Neutrophil (primary cell): ENCODE measurements at regions not wholly inside any gene's neighbourhood (a gene's known extent, or its start where the extent isn't known, plus 50 kb on each side); places are given as distances from the start of the nearest gene placed in this dataset.
"Not testable (repeated sequence)": the region's sequence is repeated elsewhere in the genome, so short reads cannot be mapped to it uniquely, and the experiment has no call there.

Experiments
- H3K27ac ChIP-seq: fragments of 200-600 bp; sonication (generic); 2 replicates; pipeline ENCODE4 v1.5.1; 2016; ENCODE audit warnings: mild to moderate bottlenecking, moderate library complexity
- H3K27me3 ChIP-seq: fragments of 200-600 bp; sonication (generic); 2 replicates; pipeline ENCODE4 v1.6.0; 2016; ENCODE audit warnings: mild to moderate bottlenecking
- H3K36me3 ChIP-seq: fragments of 200-600 bp; sonication (generic); 2 replicates; pipeline ENCODE4 v1.5.1; 2017
- H3K4me1 ChIP-seq, 2 experiments: fragments of 200-600 bp in 1 of 2; sonication (generic) in 1 of 2; 1 replicate in 1 of 2; 2 replicates in 1 of 2; pipeline versions ENCODE4 v1.5.1 to v1.6.1; 2013 to 2016; ENCODE audit warnings: low read depth in 1 of 2, low read length in 1 of 2, mild to moderate bottlenecking in 1 of 2, moderate library complexity in 1 of 2; ENCODE audit not compliant: control insufficient read depth in 1 of 2, insufficient read depth in 1 of 2
- H3K4me3 ChIP-seq, 2 experiments: fragments of 200-600 bp in 1 of 2; sonication (generic) in 1 of 2; 1 replicate in 1 of 2; 2 replicates in 1 of 2; pipeline ENCODE4 v1.5.1; 2013 to 2016; ENCODE audit warnings: low read depth in 1 of 2, low read length in 1 of 2, mild to moderate bottlenecking in 1 of 2, moderate library complexity in 1 of 2
- H3K9me3 ChIP-seq: fragments of 200-600 bp; sonication (generic); 2 replicates; pipeline ENCODE4 v1.5.1; 2016
- TF ChIP-seq, protein P1 (sequence below): fragments of 200-600 bp; sonication (generic); IDR thresholded peaks from 2 replicates; pipeline ENCODE4 v1.5.1; 2016; ENCODE audit warnings: antibody characterized with exemption

DNA sequence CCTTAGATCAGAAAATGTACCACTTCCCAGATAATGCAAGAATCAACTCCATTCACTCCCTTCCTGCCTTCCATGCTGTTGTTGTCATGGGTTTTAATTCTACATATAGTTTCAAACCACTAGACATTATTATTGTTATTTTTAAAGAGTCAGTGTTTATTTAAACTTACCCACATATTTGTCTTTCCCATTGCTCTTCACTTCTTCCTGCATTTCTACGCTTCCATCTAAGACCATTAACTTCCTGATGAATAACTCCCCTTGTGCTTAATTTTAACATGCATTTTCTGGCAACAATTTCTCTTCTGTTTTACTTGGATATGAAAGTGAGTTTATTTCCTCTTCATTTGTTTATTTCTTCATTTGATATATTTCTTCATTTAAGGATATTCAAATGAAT, 127.1 kb upstream of the FHIT start:
- TF ChIP-seq, protein P1, sequence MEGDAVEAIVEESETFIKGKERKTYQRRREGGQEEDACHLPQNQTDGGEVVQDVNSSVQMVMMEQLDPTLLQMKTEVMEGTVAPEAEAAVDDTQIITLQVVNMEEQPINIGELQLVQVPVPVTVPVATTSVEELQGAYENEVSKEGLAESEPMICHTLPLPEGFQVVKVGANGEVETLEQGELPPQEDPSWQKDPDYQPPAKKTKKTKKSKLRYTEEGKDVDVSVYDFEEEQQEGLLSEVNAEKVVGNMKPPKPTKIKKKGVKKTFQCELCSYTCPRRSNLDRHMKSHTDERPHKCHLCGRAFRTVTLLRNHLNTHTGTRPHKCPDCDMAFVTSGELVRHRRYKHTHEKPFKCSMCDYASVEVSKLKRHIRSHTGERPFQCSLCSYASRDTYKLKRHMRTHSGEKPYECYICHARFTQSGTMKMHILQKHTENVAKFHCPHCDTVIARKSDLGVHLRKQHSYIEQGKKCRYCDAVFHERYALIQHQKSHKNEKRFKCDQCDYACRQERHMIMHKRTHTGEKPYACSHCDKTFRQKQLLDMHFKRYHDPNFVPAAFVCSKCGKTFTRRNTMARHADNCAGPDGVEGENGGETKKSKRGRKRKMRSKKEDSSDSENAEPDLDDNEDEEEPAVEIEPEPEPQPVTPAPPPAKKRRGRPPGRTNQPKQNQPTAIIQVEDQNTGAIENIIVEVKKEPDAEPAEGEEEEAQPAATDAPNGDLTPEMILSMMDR, result no peak
- Histone ChIP-seq H3K4me1 (no peaks in the 10 kb centered on the region), H3K4me3 (no peak overlapping the region), H3K27ac (no peak overlapping the region), H3K27me3 (no peaks in the 10 kb centered on the region), H3K36me3 (no peaks in the 10 kb centered on the region), H3K9me3 (no peaks in the 10 kb centered on the region)

DNA sequence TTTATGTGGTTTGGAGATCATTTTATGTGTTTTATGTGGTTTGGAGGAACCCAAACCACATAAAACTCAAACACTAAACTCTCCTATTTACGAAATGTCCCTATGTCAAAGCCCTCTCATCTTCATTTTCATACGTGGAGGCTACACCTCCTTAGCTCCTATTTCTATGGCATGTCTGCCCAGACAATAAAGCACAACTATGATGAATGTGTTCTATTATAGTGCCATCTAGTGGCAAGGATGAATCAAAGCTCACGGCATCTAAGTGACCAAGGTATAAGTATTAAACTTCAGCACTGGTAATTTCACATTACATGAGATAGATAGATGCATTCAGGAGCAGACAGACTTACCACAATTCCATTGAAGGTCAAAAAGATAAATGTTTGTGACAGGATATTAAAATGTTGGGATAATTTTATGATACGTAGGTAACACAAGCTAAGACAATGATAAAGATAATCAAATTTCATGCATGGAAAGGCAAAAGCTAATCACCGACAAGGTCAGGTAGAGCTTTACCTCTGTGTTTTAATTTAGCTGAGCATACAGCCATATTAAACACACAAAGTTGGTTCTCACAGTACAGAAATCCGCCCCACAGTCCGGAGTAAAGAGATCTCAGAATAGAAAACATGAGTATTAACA, 130.6 kb upstream of the FHIT start:
- TF ChIP-seq, protein P1, result peak; percentile 41
- Histone ChIP-seq H3K27me3 (no peaks in the 10 kb centered on the region), H3K27ac (no peak overlapping the region), H3K4me1 (no peaks in the 10 kb centered on the region), H3K36me3 (no peaks in the 10 kb centered on the region), H3K9me3 (no peaks in the 10 kb centered on the region), H3K4me3 (no peak overlapping the region)

DNA sequence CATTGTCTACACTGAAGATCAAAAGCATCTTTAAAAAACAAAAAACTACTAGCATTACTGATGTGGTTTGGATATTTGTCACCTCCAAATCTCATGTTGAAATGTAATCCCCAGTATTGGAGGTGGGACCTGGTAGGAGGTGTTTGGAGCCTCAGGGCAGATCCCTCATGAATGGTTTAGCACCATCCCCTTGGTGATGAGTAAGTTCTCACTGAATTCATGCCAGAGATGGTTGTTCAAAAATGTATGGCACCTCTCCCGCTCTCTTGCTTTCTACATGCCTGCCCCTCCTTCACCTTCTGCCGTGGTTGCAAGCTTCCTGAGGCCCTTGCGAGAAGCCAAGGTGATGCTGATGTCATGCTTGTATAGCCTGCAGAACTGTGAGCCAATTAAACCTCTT, 136.6 kb upstream of the FHIT start:
- TF ChIP-seq, protein P1, result no peak
- H3K9me3 ChIP-seq, result no peaks in the 10 kb centered on the region
- no peaks in the 10 kb centered on the region for H3K27me3 ChIP-seq
- H3K36me3 ChIP-seq, result no peaks in the 10 kb centered on the region
- no peak overlapping the region for H3K4me3 ChIP-seq
- no peaks in the 10 kb centered on the region for H3K4me1 ChIP-seq
- no peak overlapping the region for H3K27ac ChIP-seq

DNA sequence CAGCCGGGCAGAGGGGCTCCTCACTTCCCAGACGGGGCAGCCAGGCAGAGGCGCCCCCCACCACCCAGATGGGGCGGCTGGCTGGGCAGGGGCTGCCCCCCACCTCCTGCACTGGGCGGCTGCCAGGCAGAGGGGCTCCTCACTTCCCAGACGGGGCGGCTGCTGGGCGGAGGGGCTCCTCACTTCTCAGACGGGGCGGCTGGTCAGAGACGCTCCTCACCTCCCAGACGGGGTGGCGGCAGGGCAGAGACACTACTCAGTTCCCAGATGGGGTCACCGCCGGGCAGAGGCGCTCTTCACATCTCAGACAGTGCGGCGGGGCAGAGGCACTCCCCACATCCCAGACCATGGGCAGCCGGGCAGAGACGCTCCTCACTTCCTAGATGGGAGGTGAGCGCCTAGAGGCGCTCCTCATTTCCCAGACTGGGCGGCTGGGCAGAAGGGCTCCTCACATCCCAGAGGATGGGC, 142.3 kb upstream of the FHIT start:
- not testable (repeated sequence) for H3K27me3 ChIP-seq, H3K4me1 ChIP-seq, H3K9me3 ChIP-seq, H3K27ac ChIP-seq, H3K4me3 ChIP-seq, H3K36me3 ChIP-seq

DNA sequence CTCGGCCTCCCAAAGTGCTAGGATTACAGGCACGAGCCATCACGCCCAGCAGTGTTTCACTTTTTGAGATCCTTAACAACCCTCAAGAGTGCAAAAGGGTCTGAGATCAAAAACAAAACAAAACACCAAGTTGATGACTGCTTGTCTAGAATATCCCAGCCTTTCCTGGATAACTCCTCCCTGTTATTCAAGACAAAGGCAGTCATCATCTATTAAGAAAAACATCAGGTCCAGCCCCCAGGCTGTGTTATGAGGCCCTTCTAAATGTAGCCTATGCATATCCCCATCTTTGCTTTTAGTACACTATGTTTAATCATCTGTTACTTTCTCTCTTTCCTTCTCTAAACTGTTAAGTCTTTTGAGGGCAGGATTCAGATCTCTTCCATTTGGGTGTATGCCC, 150.1 kb upstream of the FHIT start:
- no peak overlapping the region for H3K4me3 ChIP-seq
- H3K9me3 ChIP-seq, result no peaks in the 10 kb centered on the region
- no peaks in the 10 kb centered on the region for H3K27me3 ChIP-seq
- no peak overlapping the region for H3K27ac ChIP-seq
- H3K36me3 ChIP-seq, result no peaks in the 10 kb centered on the region
- TF ChIP-seq, protein P1, result no peak
- no peaks in the 10 kb centered on the region for H3K4me1 ChIP-seq

DNA sequence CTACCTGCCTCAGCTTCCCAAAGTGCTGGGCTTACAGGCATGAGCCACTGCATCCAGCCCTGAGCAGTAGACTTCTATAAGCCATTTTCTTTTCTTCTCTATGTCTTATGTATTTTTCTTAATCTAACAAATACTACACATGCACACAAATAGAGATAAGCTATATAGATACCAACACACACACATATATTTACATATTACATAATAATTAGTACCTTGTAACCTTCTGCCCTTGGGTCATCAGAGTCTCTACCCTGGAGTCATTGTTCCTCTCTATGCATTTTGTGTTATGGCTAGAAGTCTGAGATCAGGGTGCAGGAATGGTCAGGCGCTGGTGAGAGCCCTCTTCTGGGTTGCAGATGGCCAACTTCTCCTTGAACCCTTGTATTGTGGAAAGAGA, 154.0 kb upstream of the PTPRG start:
- H3K36me3 ChIP-seq, result no peaks in the 10 kb centered on the region
- H3K27me3 ChIP-seq, result no peaks in the 10 kb centered on the region
- no peak overlapping the region for H3K4me3 ChIP-seq
- TF ChIP-seq, protein P1, result no peak
- no peaks in the 10 kb centered on the region for H3K4me1 ChIP-seq
- no peaks in the 10 kb centered on the region for H3K9me3 ChIP-seq
- H3K27ac ChIP-seq, result no peak overlapping the region
